T-helper 2 cell (primary cell): ENCODE measurements at regions not wholly inside any gene's neighbourhood (a gene's known extent, or its start where the extent isn't known, plus 50 kb on each side); places are given as distances from the start of the nearest gene placed in this dataset.
A peak's percentile ranks its signal among the peaks of the same experiment; 100 is the strongest.

Experiments
- DNase-seq, 5 experiments: peaks; one replicate each; pipeline versions ENCODE4 v3.0.0 to v3.0.0-alpha.2; 2012 to 2022

- DNase-seq: no peak
Measured at GRCh38 chr1:60245324-60245723, 171.8 kb upstream of the C1orf87 start.

- no peak for DNase-seq
Measured at GRCh38 chr1:60244906-60245305, 171.3 kb upstream of the C1orf87 start.

GRCh38 chr1:60235275-60235674, 161.7 kb upstream of the C1orf87 start:
- no peak for DNase-seq

- no peak for DNase-seq
Measured at GRCh38 chr1:60234776-60235175, 161.2 kb upstream of the C1orf87 start.

- no peak for DNase-seq
Measured at GRCh38 chr1:60229821-60230220, 156.3 kb upstream of the C1orf87 start.

GRCh38 chr1:60228041-60228491, 154.5 kb upstream of the C1orf87 start:
- DNase-seq: no peak

GRCh38 chr1:60227601-60228000, 154.0 kb upstream of the C1orf87 start:
- no peak for DNase-seq

GRCh38 chr1:60225486-60225885, 151.9 kb upstream of the C1orf87 start:
- DNase-seq: no peak

GRCh38 chr1:60224523-60224922, 151.0 kb upstream of the C1orf87 start:
- DNase-seq: no peak

- DNase-seq: no peak
Measured at GRCh38 chr1:60223158-60223557, 149.6 kb upstream of the C1orf87 start.

- no peak for DNase-seq
Measured at GRCh38 chr1:60222360-60223115, 149.0 kb upstream of the C1orf87 start.

- no peak for DNase-seq
Measured at GRCh38 chr1:60213253-60213652, 139.7 kb upstream of the C1orf87 start.

- DNase-seq: peak in 1 of 5 experiments; percentile 9
Measured at GRCh38 chr1:60196026-60196425, 122.5 kb upstream of the C1orf87 start.

GRCh38 chr1:60185684-60186083, 112.1 kb upstream of the C1orf87 start:
- no peak for DNase-seq

GRCh38 chr1:60184521-60184920, 111.0 kb upstream of the C1orf87 start:
- no peak for DNase-seq

GRCh38 chr1:60173729-60174505, 100.3 kb upstream of the C1orf87 start:
- no peak for DNase-seq

- DNase-seq: no peak
Measured at GRCh38 chr1:60173006-60173405, 99.4 kb upstream of the C1orf87 start.

GRCh38 chr1:60171801-60172200, 98.2 kb upstream of the C1orf87 start:
- no peak for DNase-seq

- no peak for DNase-seq
Measured at GRCh38 chr1:60170709-60171108, 97.1 kb upstream of the C1orf87 start.

GRCh38 chr1:60169206-60169605, 95.6 kb upstream of the C1orf87 start:
- DNase-seq: no peak

- no peak for DNase-seq
Measured at GRCh38 chr1:60162936-60163335, 89.4 kb upstream of the C1orf87 start.

- DNase-seq: no peak
Measured at GRCh38 chr1:60160141-60160540, 86.6 kb upstream of the C1orf87 start.

GRCh38 chr1:60156371-60156770, 82.8 kb upstream of the C1orf87 start:
- DNase-seq: no peak

GRCh38 chr1:60153961-60154360, 80.4 kb upstream of the C1orf87 start:
- DNase-seq: no peak
